CD4-positive, alpha-beta T cell (primary cell): ENCODE measurements at regions not wholly inside any gene's neighbourhood (a gene's known extent, or its start where the extent isn't known, plus 50 kb on each side); places are given as distances from the start of the nearest gene placed in this dataset.

ENCODE experiments used
- ATAC-seq: fragments of 200-7000 bp; cut with Tn5 transposase; one replicate; pipeline ENCODE4 v1.10.0; 2022; ENCODE audit warnings: mild to moderate bottlenecking; ENCODE audit not compliant: poor library complexity
- CTCF ChIA-PET: fragments of 350-600 bp; sonication (Branson Sonifier 250); formaldehyde crosslinking; loops from one replicate; lab custom pipeline; 2021; ENCODE audit warnings: antibody characterized with exemption, inconsistent platforms; lab: Charles Lee
- POLR2A ChIA-PET: fragments of 350-600 bp; sonication (Branson Sonifier 250); formaldehyde crosslinking; loops from one replicate; lab custom pipeline; 2021; ENCODE audit warnings: antibody characterized with exemption, inconsistent platforms; lab: Charles Lee
- DNase-seq, 14 experiments: peaks; one replicate each; pipeline ENCODE4 v3.0.0-alpha.2; 2013 to 2020; ENCODE audit warnings: mixed read lengths in 2 of 14
- H3K27ac ChIP-seq, 2 donors: one replicate each; pipeline versions ENCODE4 v1.5.1 to v1.7.0; 2013; ENCODE audit warnings: low read length in 2 of 2, low read depth in 1 of 2, mild to moderate bottlenecking in 1 of 2
- H3K27me3 ChIP-seq, 2 experiments: 1 replicate in 1 of 2; 2 replicates in 1 of 2; pipeline versions ENCODE4 v1.6.1 to v1.7.0; 2013; ENCODE audit warnings: low read length in 2 of 2, control low read depth in 1 of 2, mild to moderate bottlenecking in 1 of 2, moderate library complexity in 1 of 2; ENCODE audit not compliant: insufficient read depth in 2 of 2, control insufficient read depth in 1 of 2
- H3K36me3 ChIP-seq: one replicate; pipeline ENCODE4 v1.6.1; 2013; ENCODE audit warnings: low read length, control low read depth; ENCODE audit not compliant: insufficient read depth
- H3K4me1 ChIP-seq: one replicate; pipeline ENCODE4 v1.6.1; 2013; ENCODE audit warnings: low read length, control low read depth; ENCODE audit not compliant: insufficient read depth
- H3K4me3 ChIP-seq: one replicate; pipeline ENCODE4 v1.5.1; 2013; ENCODE audit warnings: mild to moderate bottlenecking, low read length, moderate library complexity
- H3K9me3 ChIP-seq, 2 experiments: 1 replicate in 1 of 2; 2 replicates in 1 of 2; pipeline versions ENCODE4 v1.6.1 to v1.7.0; 2013; ENCODE audit warnings: low read length in 2 of 2, mild to moderate bottlenecking in 2 of 2, control low read depth in 1 of 2, moderate library complexity in 1 of 2; ENCODE audit not compliant: control insufficient read depth in 1 of 2, insufficient read depth in 1 of 2
- H3K27ac Mint-ChIP-seq: one replicate; pipeline ENCODE4 v1.8.0; 2020; ENCODE audit warnings: mixed read lengths
- H3K27me3 Mint-ChIP-seq: one replicate; pipeline ENCODE4 v1.8.0; 2021; ENCODE audit warnings: mixed read lengths
- H3K36me3 Mint-ChIP-seq: one replicate; pipeline ENCODE4 v1.8.0; 2021; ENCODE audit warnings: low read depth, mixed read lengths
- H3K4me1 Mint-ChIP-seq: one replicate; pipeline ENCODE4 v1.8.0; 2021; ENCODE audit warnings: low read depth, mixed read lengths
- H3K4me3 Mint-ChIP-seq: one replicate; pipeline ENCODE4 v1.8.0; 2020; ENCODE audit warnings: mild to moderate bottlenecking, mixed read lengths
- H3K9me3 Mint-ChIP-seq: one replicate; pipeline ENCODE4 v1.8.0; 2020; ENCODE audit warnings: mixed read lengths
- CTCF ChIP-seq: fragments of 200-600 bp; IDR thresholded peaks from one replicate; pipeline ENCODE4 v1.8.0; 2022; ENCODE audit warnings: antibody characterized with exemption, mild to moderate bottlenecking
- intact Hi-C, 2 experiments: fragments of 100-400 bp; cut with DNase I in 1 of 2; cut with micrococcal nuclease in 1 of 2; formaldehyde crosslinking; loops; one replicate each; pipeline versions ENCODE4 v1.15.1 to v1.9.0; 2023 to 2025; cut with DNase I, micrococcal nuclease

- ATAC-seq (no peak), DNase-seq (no peak)
- no peak overlapping the region for H3K27ac Mint-ChIP-seq
- peaks cover 17% of the 10 kb centered on the region for H3K27me3 Mint-ChIP-seq
- Histone ChIP-seq H3K4me3 (no peak overlapping the region), H3K36me3 (no peaks in the 10 kb centered on the region), H3K9me3 (no peaks in the 10 kb centered on the region), H3K4me1 (no peaks in the 10 kb centered on the region), H3K27me3 (peaks cover 0 to 4% of the 10 kb centered on the region in 2 experiments), H3K27ac (no peak overlapping the region)
- H3K4me3 Mint-ChIP-seq, result no peak overlapping the region
- intact Hi-C loops, result no loop called here
- H3K36me3 Mint-ChIP-seq, result no peaks in the 10 kb centered on the region
- no peak for TF ChIP-seq CTCF
- peaks cover 4% of the 10 kb centered on the region for H3K9me3 Mint-ChIP-seq
- H3K4me1 Mint-ChIP-seq, result no peaks in the 10 kb centered on the region
- POLR2A ChIA-PET, result no interaction called here
- CTCF ChIA-PET, result no interaction called here
These were observed 249.4 kb upstream of the TNC start for GRCh38 chr9:115367321-115367720.

- POLR2A ChIA-PET, result no interaction called here
- CTCF ChIA-PET, result interaction anchor here (1.0 kb wide), 1 partner anchor 12 kb away, joined by 3 read pairs; no protein-coding TSS in a partner anchor
- H3K4me1 Mint-ChIP-seq, result no peaks in the 10 kb centered on the region
- Histone ChIP-seq H3K4me3 (no peak overlapping the region), H3K36me3 (no peaks in the 10 kb centered on the region), H3K4me1 (no peaks in the 10 kb centered on the region), H3K9me3 (no peaks in the 10 kb centered on the region), H3K27me3 (peaks cover 0 to 4% of the 10 kb centered on the region in 2 experiments), H3K27ac (no peak overlapping the region)
- DNase-seq (no peak), ATAC-seq (no peak)
- peaks cover 4% of the 10 kb centered on the region for H3K9me3 Mint-ChIP-seq
- H3K27ac Mint-ChIP-seq, result no peak overlapping the region
- H3K36me3 Mint-ChIP-seq, result no peaks in the 10 kb centered on the region
- peaks cover 15% of the 10 kb centered on the region for H3K27me3 Mint-ChIP-seq
- no peak overlapping the region for H3K4me3 Mint-ChIP-seq
- no peak for TF ChIP-seq CTCF
- intact Hi-C loops, result no loop called here
These were observed 250.0 kb upstream of the TNC start for GRCh38 chr9:115367780-115368525.

GRCh38 chr9:115369322-115369957 lies 251.5 kb upstream of the TNC start:
- ATAC-seq (no peak), DNase-seq (no peak)
- no peaks in the 10 kb centered on the region for H3K4me1 ChIP-seq
- Mint-ChIP-seq H3K4me3 (no peak overlapping the region), H3K27me3 (peaks cover 10% of the 10 kb centered on the region), H3K27ac (no peak overlapping the region), H3K9me3 (peaks cover 4% of the 10 kb centered on the region), H3K36me3 (no peaks in the 10 kb centered on the region), H3K4me1 (no peaks in the 10 kb centered on the region)
- no peak for TF ChIP-seq CTCF
- ChIA-PET POLR2A (no interaction called here), CTCF (no interaction called here)
- H3K36me3 ChIP-seq, result no peaks in the 10 kb centered on the region
- H3K27ac ChIP-seq, result no peak overlapping the region
- H3K27me3 ChIP-seq, result peaks cover 0 to 4% of the 10 kb centered on the region in 2 experiments
- intact Hi-C loops, result no loop called here
- H3K4me3 ChIP-seq, result no peak overlapping the region
- H3K9me3 ChIP-seq, result no peaks in the 10 kb centered on the region
